Retina (tissue), 1 donor: ENCODE measurements at regions not wholly inside any gene's neighbourhood (a gene's known extent, or its start where the extent isn't known, plus 50 kb on each side); places are given as distances from the start of the nearest gene placed in this dataset.

Experiments used
- DNase-seq: peaks from one replicate; pipeline ENCODE4 v3.0.0-alpha.2; 2016

DNA sequence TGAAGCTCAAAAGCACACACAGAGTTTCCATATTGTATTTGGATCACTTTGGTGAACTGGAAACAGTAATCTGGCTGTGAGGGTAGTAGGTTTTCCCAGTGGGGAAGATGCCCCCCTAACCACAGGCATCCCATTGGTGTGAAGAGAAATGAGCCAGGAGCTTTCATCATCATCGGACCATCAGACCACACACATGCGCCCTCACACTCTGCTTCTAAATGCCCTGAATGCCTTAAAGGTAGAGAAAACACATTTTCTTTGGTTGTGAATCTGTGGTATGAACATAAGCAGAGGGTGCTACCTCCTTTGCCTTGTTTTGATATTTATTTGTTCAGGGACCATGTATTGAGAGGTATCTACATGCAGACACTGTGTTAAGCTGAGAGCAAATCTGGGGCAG is 79.0 kb upstream of the DNAH14 start:
- no peak for DNase-seq

DNA sequence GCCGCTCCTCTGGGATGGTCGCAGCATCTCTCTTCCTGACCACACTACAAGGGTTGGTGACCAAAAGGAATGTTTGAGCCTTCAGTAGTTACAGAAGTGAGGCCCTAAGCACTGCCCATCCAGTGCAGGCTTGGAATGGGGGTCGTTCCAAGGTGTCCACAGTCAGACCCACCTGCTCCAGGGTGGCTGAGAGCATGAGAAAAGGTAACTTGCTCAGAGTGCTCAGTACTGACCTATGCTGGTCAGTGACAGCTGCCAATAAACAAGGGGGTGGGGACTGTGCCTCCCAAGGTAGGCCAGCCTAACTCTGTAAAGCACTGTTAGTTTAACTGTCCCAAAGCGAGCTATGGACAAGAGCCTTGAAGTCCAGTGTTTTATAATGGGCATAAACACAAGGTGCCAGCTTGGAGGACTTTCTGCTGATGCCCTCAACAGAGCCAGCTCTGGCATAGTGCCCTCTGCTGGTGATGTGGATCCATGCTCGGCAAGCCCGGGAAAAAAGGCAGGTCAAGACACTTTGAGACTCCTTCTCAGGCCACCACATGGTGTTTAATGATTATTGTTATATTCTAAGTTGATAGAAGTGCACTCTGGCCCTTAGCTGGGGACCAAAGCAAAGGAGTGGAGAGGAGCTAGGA is 78.1 kb upstream of the DNAH14 start:
- DNase-seq: peak; percentile 43

DNA sequence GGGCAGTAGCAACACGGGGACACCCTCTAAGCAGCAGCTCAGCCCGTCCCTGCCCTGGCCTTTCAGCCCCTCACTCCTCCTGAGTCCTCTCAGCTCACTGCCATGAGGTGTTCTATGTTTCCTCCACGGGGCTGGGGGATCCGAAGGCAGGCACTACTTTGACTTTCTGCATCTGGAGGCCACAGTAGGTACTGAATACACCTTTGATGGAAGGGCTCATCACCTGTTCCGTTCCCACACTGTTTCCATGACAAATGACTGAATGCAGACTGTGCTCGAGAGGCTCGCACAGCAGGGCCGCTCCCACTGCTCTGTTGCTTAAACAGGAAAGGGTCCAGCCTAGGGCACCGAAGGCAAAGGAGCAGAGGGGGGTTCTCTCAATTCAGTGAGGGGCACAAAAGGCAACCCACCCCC is 77.6 kb upstream of the DNAH14 start:
- no peak for DNase-seq

DNA sequence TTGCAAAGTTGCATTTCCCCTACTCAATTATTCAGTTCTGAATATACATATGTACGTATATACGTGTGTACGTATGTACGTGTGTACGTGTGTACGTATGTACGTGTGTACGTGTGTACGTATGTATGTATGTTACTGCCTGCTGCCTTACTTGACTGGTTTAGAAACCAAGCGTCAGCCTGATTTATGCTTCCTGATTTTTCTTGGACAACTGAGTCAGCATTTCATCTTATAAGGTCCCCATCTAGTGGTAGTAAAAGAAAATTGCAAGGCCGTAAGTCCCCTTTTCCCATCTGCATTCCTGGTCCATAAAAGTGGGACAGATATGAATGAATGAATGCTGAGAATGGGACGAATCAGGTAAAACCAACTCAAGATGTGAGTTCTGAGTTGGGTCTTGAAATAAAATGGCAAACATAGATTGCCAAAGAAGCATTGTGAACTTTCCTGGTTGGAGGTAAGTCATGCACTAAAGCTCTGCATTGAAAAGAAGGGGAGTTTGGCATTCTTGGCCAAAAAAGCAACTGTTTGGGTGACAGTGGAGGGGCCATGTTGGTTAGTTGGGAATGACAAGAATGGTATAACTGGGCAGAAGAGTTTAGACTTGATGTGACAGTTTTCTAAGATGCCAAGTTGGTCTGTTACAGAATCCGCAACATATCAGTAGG is 76.4 kb upstream of the DNAH14 start:
- peak; percentile 39 for DNase-seq

DNA sequence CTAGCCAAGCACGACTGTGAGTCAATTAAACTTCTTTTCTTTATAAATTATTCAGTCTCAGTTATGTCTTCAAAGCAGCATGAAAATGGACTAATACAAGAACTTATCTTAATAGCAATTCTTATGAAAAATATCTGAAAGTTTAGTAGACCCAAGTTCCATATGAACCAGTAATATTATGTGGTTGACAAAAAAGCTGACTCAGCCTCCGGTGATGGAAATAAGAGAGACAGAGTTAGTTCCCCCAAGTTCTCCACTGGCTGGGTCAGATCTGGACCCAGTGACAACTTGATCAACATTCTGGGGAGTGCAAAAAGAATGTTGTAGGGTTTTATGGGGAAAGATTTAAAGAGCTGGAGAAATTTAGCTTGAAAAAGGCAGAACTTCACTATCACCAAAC is 72.5 kb upstream of the DNAH14 start:
- no peak for DNase-seq

DNA sequence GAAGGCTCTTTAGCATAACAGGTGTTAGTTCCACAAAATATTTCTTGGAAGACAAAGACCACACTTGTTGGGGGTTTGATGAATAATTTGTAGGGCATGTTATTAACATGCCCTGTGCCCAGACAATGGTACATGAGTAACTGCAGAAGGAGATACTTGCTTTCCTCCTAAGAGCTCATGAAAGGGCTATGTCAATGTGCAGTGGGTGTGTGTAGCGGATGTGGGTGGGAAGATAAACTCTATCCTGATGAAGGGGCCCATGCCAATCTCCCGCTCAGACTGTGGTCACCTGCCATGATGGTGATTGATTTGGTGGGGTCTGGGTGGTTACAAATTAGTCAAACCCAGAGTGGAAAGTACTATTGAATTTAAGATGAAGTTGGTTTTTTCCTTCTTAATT is 69.8 kb upstream of the DNAH14 start:
- DNase-seq: no peak

DNA sequence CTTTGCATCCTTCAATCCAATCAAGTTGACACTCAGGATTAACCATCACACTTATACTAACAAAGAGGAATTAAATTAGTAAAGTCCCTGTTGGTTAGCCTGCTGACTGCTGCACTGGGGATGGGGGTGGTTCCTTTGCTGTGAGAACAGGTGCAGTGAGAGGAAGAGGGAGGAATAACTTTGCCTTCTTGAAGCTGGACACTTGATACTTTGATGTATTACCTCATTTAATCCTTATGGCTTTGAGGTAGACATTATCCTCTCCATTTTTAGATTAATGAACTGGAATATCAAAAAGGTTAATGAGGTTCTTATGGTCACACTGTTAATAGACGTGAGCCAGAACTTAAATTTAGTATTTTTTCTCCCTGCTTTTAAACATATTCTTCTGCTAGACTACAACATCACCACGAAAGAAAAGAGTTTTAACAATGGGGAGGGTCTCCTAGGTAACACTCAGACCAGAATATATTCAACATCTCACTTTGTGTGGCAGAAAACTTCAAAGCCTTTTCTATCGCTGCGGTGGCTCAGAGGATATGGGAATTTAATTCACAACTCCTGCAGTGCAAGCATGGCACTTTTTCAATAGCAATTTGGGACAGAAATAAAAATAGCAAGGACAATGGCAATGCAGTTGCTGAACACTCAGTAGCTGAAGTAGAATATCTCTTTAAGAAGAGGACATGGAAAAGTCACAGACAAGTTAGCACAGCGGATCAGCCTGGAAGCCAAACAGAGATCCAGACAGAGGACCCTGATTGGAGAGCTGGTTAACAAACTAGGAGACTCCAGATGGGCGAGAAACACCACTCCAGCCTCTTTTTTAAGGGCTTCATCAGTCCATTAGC is 68.8 kb upstream of the DNAH14 start:
- no peak for DNase-seq

DNA sequence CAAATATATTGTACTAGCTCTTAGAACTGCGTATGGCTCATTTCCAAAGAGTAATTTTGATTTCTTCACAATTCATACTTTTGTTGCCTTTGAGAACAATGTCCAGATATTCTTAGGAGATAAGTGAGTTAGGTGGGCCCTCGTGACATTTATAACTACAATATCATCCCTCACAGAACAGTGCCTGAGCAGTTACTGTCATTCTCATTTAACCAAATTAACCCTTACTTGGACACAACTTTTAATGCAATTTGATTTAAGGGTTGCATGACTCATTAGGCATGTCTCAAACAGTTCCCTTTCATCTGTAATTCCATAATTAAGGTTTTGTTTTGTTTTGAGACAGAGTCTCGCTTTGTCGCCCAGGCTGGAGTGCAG is 68.1 kb upstream of the DNAH14 start:
- DNase-seq: no peak

DNA sequence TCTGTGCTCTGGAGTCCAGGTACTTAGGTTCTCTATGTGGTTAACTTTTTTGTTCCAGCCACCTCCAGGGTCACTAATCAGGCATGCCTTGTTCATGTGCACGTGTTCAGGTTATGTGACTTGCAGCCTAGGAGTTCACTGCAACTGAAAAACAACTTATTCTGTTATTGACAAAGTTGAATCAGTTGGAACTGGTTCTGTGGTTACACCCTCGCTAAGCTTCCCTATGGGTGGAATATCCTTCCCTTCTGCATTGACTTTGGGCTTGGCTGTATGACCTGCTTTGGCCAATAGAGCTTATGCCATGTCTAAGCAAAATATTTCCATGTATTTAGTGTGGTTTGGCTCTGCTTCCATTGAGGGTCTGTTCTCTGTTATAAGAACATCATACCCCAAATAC is 66.0 kb upstream of the DNAH14 start:
- no peak for DNase-seq

DNA sequence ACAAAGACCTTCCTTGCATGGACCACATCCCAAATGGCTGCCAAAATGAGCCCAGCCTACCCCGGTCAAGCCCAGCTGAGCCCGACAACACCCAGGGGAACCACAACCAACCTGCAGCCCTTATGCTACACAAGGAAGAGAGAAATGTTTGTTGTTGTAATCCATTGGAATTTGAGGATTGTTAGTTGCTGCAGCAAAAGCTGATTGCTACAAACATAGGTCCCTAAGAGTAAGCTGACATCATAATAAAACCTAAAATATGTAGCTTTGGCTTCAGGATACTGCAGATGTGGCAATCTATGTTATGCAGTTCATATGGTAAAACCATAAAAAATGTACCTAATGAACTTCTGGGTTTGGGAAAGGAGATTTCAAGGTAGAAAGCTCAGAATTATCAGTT is 65.5 kb upstream of the DNAH14 start:
- DNase-seq: no peak

DNA sequence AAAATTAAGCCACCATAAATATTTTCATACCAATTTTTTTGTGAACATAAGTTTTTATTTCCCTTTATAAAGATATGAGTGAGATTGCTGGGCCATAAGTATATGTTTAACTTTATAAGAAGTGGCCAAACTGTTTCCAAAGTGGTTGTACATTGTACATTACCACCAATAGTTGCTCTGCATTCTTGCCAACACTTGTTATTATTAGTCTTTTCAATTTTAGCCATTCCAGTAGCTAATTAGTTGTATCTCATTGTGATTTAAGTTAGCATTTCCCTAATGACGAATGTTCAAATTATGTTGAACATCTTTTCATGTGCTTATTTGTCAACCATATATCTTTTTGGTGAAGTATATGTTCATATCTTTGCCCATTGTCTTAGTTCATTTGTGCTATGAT is 64.0 kb upstream of the DNAH14 start:
- no peak for DNase-seq

DNA sequence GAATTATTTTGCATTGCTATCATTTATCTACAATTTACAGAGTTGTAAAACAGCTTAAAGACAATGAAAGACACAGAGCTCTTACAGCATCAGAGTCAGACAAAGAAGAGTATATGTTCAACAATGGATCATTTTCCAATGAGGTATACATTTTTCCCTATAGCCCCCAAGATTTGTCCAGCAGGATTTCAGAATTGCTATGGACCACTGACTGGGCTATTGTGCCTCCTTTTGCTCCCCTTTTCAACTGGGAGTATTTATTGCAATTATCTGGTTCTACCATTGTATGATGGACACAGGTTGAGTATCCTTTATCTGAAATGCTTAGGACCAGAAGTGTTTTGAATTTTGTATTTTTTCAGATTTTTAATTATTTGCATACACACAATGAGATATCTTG is 62.5 kb upstream of the DNAH14 start:
- DNase-seq: no peak

DNA sequence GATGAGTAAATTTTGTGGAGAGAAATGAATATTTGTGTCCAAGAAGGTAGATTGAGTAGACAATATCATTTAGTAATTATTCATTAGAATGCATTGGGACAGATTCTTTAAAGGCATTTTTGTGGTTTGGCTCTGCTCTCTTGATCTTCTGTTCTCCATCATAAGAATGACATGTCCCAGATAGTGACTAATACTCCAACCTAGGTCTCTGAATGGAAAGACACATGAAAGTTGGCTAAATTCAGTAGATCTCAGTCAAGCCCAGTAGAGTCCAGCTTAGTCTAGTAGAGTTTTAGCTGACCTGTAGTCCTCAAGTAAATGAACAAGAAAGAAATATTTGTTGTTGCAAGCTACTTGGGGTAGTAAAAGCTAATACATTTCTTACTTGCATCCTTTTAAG is 61.8 kb upstream of the DNAH14 start:
- no peak for DNase-seq

DNA sequence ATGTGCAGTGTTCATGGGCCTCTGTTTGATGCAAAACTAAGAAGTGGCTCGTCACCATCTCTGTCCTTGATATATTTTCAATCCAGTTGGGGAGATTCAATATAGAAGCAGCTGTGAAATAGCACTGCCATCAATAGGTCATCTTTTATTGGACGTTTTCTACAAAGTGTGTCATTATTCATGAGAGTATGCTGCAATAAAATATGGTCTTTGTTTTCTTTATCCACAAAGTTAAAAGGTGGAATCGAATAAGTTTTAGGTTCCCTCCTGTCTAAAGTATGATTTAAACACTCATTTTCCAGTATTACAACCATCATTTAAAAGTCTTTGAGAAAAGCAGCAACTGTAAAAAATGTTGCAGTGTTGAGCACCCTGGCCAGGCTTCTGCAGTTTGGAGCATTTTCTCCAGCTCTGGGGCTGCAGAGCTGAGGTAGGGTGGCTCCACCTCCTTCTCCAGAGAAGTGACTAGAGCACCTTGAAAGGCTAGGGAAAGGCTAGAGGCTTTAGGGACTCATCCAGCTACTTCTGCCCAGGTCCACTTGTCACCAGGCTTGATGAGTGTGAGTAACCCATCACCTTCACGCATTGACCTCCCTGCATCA is 56.5 kb upstream of the DNAH14 start:
- DNase-seq: no peak

DNA sequence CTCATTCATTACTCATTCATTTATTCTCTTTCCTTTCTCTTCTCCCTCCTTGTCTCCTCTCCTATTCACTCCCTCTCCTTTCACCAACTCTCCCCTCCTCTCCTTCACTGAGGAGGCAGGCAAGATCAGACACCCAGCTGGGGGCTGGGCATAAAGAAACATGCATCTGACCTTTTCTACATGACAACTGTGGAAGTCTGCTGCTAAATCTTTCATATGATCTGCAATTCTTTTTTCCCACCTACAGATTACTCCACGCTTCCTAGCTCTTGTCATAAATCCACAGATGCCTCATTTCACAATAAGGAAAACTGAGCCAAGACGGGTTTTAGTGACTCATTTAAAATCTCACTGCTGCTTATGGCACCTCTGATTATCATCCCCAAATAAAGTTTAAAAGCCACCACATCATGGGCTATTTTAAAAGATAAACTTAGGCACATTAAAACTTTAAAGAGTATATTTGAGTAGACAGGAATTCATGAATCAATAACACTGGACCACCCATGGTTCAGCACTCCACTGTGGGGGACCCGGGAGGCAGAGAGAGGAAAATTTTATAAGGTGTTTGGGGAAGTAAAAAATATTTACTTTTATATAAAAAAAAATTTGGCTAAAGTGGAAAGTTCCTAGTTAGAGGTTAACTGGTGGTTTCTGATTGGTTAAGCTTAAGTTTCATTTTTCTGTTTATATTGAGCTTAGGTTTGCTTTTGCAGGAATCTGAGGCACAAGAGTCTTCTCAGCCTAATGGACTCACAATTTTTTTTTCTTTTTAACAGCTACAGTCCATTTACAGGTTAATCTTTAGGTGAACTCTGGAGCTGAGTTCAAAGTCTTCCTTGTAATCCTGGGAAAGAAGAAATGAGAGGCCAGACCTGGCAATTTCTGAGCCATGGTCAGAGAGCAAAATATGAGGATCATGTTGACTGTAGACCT is 55.8 kb upstream of the DNAH14 start:
- DNase-seq: peak; percentile 5

DNA sequence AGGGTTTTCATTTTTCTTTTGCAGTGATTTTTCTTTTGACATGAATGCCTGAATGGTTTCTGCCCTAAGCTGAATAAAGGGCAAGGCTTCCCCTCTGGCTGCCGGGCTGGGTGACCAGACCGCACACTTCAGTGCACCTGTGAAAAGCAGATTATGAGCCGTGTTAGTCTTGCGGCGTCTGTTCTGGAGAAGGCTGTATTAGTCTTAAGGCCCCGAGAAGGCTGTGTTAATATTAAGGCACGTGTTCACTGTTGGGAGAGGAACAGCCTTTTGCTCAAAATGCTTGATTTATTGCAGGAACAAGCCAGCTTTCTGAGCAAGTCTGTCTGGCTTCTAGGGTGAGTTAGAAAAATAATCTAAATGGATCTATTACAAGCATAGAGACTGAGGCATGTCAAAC is 54.7 kb upstream of the DNAH14 start:
- DNase-seq: peak; percentile 49

DNA sequence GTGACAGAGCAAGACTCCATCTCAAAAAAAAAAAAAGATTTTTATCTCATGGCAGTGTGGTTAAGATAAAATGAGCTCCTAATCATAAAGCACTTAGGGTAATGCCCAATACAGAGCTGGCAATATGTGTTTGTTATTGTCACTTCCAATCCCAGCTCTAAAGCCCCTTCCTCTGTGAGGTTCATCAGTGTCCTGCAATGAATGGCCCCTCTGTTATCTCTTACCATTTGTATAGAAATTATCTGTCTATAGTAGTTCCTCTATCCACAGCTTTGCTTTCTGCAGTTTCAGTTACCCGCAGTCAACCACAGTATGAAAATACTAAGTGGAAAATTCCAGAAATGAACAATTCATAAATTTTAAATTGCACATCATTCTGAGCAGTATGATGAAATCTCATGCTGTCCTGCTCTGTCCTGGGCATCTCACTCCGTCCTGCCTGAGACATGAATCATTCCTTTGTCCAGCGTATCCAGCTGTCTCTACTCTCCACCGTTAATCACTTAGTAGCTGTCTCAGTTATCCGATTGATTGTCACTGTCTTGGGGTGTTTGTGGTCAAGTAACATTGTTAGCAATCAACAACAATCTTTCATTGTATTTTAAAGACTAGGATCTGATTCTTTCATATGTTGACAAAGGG is 50.2 kb upstream of the DNAH14 start:
- DNase-seq: peak; percentile 18
